Activated effector memory CD4-positive, alpha-beta T cell treated with Interleukin-2 at 50 U/mL for 16 hours (primary cell): ENCODE measurements at regions not wholly inside any gene's neighbourhood (a gene's known extent, or its start where the extent isn't known, plus 50 kb on each side); places are given as distances from the start of the nearest gene placed in this dataset.

Source experiments
- DNase-seq: peaks from one replicate; pipeline ENCODE4 v3.0.0-alpha.2; 2020

- no peak for DNase-seq
These were observed 223.4 kb downstream of the BCOR start for GRCh38 chrX:39874202-39874816.

- DNase-seq, result no peak
These were observed 221.7 kb downstream of the BCOR start for GRCh38 chrX:39875834-39876628.

DNA sequence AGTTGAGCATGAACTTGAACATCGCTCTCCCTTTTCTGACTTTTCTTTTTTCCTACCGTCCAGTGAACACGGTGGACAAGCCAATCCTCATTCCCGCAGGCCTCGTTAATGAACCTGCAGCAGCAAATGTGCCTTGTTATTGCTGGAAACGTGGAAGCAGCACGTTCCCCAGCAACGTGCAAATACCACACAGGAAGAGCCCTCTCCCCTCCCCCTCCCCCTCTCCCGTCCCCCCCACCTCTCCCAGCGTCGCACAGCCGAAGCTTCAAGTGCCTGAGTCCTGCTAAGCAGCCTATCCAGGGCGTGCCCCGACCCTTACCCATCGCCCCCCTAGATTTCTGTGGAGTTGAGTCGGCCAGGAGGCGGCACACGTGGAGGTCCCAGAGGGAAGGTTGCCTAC lies 219.9 kb downstream of the BCOR start:
- DNase-seq, result no peak

DNA sequence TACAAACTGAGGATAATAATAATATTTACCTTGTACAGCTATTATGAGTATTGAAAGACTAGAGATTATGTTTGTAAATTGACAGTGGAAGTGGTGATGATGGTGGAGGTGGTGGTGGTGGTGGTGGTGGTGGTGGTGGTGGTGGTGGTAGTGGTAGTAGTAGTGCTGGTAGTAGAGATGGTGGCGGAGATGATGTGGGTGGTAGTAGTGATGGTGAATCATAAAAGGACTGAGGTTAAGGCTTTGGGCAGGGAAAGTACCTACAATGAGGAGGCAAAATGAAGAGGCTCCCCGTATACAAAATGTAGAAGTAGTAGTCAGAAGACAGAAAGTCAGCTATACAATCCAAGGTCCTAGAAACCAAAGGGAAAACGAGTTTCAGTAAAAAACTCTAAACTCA lies 214.1 kb downstream of the BCOR start:
- no peak for DNase-seq

DNA sequence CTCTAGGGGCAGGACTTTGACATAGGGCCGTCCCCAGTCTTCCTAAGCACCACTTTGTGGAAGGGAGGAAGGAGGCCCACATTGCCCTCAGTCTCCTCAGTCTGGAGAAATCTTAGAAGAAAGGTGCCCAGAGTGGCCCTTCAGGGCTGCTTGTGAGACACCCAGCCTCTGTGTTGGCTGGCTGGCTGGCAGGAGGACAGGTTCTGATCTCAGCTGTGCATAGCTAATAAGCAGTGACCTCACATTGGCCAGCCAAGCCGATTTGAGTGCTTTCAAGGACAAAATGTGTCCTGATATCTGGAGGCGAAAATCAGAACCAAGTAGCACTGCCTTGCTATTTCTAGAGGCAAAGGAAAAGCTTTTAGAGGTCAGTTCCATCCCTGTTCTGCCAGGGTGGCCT lies 211.5 kb downstream of the BCOR start:
- DNase-seq, result no peak

DNA sequence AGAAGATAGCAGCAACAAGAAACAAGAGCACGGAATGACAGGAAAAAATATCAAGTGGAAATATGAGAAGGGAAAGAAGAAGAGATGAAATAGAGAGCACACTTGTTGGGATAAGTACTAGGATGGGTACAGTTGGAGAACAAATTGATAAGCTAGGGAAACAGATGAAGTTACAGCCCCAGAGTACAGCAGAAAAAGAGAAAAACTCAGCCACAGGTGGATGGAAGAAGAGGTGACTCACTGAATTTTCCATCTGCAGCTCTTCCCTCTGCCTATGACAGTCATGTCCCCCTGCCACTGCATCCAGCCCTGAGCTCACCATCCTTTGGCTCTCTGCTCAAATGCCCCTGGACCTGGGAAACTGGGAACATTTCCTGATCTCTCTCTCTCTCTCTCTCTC lies 209.0 kb downstream of the BCOR start:
- no peak for DNase-seq

DNA sequence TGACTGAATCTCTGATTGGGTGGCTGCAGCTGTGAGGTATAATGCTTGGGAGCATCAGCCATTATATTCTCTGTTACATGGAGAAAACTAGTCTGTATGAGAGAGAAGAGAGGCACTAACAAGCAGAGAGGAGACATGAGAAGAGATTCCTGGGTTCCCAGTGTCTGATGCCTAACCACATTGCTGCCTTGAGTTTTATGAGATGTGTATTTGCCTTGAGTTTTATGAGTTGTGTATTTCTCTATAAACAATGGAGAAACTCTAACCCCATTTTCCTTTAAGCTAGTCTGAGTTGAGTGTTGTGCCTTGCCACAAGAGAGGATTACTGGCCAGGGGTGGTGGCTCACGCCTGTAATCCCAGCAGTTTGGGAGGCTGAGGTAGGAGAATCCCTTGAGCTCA lies 208.1 kb downstream of the BCOR start:
- DNase-seq, result no peak

GRCh38 chrX:39890807-39891206 lies 207.0 kb downstream of the BCOR start:
- DNase-seq, result no peak

DNA sequence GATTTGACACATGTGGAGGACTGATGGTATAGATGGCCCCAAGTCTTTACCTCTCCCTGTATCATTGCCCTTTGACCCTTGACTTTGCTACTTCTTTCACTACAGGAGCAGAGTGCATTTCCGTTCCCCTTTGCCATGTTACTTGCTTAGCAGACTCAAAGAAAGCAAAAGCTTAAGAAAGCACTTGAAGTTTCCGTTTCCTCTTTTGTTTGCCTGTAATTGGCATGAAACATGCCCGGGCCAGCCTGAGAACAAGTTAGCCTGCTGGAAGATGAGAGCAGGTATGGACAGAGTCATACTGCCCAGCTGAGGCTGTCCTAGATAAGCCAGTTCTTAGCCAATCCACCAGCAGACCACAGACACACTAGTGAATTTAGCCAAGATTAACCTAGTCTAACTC lies 206.0 kb downstream of the BCOR start:
- no peak for DNase-seq

DNA sequence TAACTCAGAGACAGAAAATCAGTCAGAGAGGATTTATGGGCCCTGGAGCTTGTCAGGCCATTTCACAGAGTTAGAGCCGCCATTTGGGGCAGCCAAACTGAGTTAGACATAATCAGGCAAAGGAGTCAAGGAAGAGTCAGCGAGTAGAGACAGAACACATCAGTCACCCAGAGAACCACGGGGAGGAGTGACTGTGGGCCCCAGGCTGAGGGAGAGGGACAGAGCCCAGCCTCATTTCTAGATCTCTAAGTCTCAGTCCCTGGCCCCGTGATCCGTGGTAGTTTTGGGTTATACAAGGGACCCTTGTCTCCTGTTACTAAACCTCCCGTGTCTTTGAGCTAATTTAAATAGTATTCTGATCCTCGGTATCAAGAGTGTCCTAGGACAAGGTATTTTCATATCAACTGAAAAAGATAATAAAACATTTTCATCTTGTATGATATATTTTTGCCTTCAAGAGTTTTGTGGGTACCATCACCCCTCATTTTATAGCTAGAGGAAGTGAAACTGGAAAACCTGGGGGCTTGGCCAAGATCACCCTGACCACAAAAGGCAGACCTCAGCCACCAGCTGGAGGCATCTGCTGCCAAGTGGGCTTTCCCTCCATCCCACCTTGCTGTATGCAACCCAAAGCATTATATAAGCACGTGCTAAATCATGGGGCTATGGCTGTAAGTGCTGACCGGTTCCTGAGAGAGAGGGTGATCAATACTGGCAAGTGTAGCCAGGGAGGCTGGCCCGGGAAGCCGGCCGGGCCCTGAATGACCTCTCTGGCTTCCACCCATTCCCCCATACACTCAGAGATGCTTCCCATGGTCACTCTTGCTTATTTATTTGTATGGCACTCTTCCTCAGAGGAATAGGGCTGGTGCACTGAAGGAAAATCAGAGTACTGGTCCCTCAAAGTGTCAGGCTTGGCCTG lies 204.1 kb downstream of the BCOR start:
- DNase-seq, result no peak

- DNase-seq, result no peak
These were observed 203.1 kb downstream of the BCOR start for GRCh38 chrX:39894683-39895082.

DNA sequence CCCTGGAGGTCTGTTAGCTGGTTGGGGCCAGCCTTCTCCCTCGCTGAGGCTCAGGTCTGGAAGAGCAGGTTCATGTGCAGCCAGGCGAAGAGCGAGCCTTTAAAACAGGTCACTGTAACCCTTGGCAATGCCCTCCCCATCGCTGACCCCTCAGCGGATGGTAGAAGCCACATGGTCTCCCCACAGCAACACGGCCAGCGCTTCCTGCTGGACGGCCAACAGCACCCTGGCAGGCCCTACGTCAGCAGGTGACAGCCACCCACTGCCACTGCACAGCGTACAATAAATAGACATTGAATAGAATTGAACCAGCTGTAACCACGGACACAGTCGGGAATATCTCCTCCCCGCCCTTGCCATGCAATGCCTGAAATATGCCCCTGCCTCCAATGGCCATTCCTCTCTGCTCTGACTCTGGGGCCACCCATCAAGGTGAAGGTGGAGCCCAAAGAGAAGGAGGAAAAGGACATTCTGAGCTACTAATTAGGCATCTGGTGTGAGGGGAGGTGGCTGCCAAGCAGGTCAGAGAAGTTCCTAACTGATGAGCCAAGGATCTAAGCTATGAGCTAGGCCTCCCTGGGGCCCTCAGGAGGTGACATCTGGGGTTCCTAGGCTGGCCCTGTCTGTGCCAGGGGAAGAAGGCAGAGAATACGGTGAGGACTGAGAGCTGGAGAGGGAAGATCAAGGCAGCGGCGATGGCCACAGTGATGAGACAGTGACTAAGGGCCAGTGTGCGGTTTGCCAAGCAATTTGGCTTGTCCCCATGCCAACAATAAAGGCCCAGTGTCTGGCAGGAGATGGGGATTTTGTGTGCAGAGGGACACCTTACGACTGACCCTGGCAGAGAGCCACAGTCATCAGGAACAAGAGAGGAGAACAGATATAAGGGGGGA lies 202.3 kb downstream of the BCOR start:
- DNase-seq, result no peak

DNA sequence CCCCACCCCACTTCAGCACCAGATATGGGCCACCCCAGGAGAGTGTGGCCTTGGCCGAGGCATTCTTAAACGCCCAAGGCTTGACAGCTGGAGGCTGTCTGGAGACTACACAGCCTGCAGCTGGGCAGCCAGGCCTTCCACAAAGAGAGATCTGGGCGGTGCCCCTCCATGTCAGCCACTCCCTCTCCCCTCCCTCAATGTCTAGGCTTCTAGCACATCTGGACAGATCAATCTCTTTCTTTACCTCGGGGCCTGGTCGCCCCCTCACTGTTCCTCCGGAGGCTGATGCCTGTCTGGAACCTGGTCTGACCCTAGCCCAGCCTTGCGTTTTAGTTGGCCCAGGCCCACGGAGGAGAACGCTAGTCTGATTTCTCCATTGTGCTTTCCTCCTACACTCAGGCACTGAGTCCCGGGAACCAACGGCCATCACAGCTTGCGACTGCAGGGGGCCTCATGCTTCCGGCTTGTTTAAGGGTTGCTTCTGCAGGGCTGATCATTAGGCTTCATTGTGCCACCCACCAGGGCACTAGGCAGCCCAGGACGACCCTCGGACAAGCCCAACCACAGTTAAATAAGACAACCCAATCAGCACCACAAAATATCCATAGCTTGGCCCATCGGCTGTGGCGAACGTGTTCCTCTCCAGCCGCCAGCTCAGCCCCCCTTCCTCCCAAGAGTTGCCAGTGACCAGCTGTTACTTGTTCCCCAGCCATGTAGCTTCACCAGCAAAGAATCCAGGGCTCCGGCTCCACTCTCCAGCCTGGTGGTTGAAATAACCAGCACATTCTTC lies 200.6 kb downstream of the BCOR start:
- no peak for DNase-seq

DNA sequence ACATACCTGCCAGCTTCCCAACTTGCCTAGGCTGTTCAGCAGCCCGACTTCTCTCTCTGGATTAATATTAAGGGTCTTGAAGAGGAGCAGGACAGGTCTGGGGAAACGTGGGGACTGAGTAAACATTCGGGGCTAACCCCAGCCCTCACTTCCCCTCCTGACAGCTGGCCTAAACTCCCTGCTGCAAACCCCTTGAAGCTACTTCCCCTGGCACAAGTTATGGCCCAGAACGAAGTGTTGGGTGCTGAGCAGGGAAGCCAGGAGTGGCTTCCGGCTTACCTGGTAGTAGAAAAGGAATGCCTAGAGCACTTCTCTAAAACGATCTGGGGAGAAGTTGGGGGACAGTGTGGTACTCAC lies 200.0 kb downstream of the BCOR start:
- no peak for DNase-seq

GRCh38 chrX:39898147-39898546 lies 199.6 kb downstream of the BCOR start:
- DNase-seq, result no peak

- DNase-seq, result no peak
These were observed 198.7 kb downstream of the BCOR start for GRCh38 chrX:39899059-39899458.

- DNase-seq, result no peak
These were observed 197.6 kb downstream of the BCOR start for GRCh38 chrX:39899856-39900776.

- DNase-seq, result no peak
These were observed 197.0 kb downstream of the BCOR start for GRCh38 chrX:39900777-39901170.

- DNase-seq, result no peak
These were observed 194.4 kb downstream of the BCOR start for GRCh38 chrX:39903343-39903742.

DNA sequence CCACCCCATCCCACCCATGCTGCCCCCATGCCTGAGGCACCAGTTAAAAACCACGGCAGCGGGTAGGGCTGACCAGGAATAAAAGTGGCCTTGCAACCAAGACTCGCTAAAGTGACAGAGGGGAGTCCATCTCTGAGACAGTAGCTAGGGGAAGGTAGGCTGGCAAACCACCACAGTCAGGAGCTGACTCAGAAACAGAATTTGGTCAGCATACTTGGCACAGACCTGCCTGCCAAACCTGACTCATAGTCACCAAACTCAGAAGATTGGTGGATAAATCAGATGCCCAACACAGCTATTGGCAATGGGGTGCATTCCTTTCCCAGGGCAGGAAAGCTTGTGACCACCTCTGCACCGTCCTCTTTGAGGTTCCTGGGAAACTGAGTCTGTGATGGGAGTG lies 193.8 kb downstream of the BCOR start:
- DNase-seq, result no peak
